ENCODE measurements at regions not wholly inside any gene's neighbourhood (a gene's known extent, or its start where the extent isn't known, plus 50 kb on each side); places are given as distances from the start of the nearest gene placed in this dataset.
A peak's percentile ranks its signal among the peaks of the same experiment; 100 is the strongest.

DNA sequence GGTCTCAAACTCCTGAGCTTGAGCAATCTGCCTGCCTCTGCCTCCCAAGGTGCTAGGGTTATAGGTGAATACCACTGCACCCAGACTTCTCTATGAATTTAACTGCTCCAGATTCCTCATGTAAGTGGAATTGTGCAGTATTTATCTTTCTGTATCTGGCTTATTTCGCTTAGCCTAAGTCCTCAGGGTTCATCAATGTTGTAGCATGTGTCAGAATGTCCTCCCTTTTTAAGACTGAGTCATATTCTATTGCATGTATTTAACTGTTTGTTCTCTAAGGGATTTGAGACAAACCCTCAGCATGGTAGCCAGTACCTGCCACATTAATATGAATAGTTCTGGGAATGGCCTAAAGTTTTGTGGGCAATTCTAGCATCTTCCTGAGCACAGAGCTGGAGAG lies 53.9 kb upstream of the TUT7 start:
- DNase-seq: no peak

DNA sequence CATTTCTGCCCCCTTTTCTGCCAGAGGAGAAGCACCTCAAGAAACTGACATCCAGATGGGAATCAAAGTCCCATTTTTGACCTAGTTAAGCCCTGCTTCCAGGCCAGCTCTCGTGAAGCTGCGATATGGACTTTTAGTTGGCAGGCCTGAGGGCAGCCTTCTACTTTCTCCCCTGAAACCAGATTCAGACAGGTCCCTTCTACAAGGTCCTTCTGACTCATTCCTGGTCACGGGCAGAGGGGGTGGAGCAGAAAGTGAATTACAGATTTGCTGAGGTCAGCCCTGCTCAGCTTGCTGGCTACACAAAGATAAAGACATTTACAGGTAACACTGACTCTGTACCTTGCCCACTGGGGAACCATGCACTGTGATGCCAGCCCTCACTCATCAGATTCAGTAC lies 52.8 kb upstream of the TUT7 start:
- DNase-seq: no peak

DNA sequence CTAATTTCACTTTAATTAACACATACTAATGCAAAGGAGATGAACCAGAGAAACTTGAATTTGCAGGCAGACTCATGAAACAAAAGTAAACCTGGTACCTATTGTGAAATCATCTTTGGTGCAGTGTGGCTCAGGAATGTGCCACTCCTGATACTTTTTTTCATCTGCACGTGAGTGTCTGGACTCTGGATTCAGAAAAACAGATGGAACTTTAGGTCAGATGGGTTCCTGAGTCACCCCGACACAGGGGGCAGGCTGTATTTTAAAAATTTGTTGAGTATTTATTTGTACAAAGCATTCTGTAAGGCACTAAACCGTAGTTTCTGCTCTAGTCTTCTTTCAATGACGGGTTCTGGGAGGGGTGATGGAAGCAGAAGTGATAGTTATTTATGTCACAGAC lies 52.2 kb upstream of the TUT7 start:
- DNase-seq: no peak

DNA sequence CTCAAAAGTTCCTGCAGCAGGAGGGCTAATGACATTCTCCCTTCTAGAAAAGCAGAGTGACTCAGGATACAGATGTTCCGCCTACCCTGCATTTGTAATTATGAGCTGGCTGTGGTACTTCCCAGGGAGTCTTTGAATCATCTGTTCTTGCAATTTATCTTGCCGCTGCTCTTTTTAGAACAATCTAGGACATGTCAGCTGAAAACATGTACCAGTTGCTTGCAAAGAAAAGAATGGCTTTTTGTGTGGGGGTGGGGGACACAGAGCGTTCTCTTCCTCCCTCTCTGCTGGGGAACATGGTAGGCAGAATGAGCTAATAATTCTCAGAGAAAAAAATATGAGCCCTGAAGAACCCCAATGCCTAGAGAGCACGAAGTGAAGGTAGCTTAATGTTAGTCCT lies 51.7 kb upstream of the TUT7 start:
- peak; percentile 31 for DNase-seq

DNA sequence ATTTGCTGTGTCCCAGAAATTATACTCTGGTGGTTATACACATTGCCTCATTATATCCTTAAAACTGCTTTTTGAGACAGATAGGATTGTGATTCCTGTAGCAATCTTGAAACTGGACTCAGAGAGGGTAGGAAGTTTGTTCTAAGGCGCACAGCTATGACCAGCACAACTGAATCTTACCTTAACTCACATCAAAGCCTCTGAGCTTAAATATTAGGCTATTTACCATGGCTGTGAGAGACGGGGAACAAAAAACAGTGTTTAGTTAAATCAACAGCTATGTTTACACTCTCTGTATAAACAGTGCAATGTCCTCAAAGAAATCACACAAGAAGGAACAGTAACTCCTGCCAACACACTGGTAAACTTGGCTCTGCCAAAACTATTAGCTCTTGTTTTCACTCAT lies 50.9 kb upstream of the TUT7 start:
- DNase-seq: no peak
